ENCODE measurements at regions not wholly inside any gene's neighbourhood (a gene's known extent, or its start where the extent isn't known, plus 50 kb on each side); places are given as distances from the start of the nearest gene placed in this dataset.

DNA sequence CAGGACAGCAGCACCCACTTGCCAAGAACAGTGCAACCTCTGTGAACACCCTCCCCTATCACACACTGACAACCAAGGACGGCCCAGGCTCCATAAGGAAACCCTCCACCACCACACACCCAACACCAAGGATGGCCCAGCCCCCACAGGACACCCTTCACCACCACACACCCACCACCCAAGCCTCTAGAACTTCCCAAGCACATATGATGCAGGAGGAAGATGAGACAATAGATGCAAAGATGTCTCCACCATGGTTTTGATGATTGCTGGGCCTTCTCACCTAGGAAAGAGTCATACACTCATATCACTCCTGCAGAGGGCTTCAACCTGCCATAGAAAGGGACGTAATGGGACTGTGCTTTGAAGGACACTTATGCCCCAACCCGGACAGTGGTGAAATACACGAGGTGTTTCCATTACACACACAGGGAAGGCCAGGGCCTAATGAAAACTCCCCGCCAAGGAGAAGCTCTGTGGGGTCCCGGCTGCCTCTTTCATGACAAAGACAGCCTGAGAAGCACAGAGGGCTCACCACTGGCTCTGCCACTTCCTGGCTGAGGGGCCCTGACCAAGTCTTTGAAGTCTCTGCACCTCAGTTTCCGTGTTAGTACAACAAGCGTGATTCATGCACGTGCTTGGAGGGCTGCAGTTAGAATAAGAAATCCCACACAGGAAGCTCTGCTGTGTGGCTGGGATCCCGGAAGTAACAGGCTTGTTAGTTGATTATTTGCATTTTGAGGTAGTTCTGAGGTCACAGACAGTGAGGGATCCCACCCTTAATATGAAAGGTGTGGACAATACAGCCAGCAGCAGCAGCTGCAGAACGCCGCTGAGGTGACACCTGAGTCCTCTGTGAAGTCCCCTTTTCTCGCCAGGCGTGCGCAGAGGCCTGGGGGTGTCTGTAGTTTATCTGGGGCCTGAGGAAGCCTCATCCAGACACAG lies 61.9 kb upstream of the ATP12A start:
- TF ChIP-seq, protein P1, sequence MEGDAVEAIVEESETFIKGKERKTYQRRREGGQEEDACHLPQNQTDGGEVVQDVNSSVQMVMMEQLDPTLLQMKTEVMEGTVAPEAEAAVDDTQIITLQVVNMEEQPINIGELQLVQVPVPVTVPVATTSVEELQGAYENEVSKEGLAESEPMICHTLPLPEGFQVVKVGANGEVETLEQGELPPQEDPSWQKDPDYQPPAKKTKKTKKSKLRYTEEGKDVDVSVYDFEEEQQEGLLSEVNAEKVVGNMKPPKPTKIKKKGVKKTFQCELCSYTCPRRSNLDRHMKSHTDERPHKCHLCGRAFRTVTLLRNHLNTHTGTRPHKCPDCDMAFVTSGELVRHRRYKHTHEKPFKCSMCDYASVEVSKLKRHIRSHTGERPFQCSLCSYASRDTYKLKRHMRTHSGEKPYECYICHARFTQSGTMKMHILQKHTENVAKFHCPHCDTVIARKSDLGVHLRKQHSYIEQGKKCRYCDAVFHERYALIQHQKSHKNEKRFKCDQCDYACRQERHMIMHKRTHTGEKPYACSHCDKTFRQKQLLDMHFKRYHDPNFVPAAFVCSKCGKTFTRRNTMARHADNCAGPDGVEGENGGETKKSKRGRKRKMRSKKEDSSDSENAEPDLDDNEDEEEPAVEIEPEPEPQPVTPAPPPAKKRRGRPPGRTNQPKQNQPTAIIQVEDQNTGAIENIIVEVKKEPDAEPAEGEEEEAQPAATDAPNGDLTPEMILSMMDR (conservative IDR thresholded peaks at IDR 0.05 in 1 of 2, IDR thresholded peaks at IDR 0.05 in 1 of 2; ENCODE audit: low read depth in 1 of 2, low read length in 2 of 2), result no peak
- TF ChIP-seq EZH2 (IDR thresholded peaks at IDR 0.05; ENCODE audit: low read length, missing control alignments), result no peak
